ENCODE measurements at regions not wholly inside any gene's neighbourhood (a gene's known extent, or its start where the extent isn't known, plus 50 kb on each side); places are given as distances from the start of the nearest gene placed in this dataset.
"Not testable (repeated sequence)": the region's sequence is repeated elsewhere in the genome, so short reads cannot be mapped to it uniquely, and the experiment has no call there.

DNA sequence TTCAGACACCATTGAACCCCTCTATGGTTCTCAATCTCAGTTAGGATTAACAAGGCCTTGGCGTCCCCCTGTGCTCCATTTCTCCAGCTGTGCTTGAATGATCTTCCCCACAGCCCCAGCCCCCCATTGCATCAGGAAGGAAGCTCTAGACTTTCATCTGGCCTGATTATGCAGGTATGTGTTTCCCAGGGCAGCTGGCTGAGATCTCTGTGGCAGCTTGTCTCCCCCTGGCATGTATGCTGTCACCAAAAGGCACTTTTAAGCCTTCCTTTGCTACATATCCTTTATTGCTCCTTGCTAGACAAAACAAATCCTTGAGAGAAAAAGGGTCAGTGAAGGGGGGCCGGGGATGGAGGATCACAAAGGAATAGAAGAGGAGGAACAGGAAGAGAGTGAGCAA is 1056.0 kb upstream of the SLIT2 start:
- Mint-ChIP-seq H3K36me3 (ENCODE audit: low read depth) (no peaks in the 10 kb centered on the region), H3K4me1 (peaks cover 16% of the 10 kb centered on the region), H3K27me3 (ENCODE audit: low read depth, poor library complexity) (no peaks in the 10 kb centered on the region), H3K4me3 (no peak overlapping the region), H3K27ac (peak overlapping the region; percentile 19), H3K9me3 (no peaks in the 10 kb centered on the region)
- DNase-seq: peak; percentile 4
- TF ChIP-seq, protein P1, sequence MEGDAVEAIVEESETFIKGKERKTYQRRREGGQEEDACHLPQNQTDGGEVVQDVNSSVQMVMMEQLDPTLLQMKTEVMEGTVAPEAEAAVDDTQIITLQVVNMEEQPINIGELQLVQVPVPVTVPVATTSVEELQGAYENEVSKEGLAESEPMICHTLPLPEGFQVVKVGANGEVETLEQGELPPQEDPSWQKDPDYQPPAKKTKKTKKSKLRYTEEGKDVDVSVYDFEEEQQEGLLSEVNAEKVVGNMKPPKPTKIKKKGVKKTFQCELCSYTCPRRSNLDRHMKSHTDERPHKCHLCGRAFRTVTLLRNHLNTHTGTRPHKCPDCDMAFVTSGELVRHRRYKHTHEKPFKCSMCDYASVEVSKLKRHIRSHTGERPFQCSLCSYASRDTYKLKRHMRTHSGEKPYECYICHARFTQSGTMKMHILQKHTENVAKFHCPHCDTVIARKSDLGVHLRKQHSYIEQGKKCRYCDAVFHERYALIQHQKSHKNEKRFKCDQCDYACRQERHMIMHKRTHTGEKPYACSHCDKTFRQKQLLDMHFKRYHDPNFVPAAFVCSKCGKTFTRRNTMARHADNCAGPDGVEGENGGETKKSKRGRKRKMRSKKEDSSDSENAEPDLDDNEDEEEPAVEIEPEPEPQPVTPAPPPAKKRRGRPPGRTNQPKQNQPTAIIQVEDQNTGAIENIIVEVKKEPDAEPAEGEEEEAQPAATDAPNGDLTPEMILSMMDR (IDR thresholded peaks at IDR 0.05): no peak

DNA sequence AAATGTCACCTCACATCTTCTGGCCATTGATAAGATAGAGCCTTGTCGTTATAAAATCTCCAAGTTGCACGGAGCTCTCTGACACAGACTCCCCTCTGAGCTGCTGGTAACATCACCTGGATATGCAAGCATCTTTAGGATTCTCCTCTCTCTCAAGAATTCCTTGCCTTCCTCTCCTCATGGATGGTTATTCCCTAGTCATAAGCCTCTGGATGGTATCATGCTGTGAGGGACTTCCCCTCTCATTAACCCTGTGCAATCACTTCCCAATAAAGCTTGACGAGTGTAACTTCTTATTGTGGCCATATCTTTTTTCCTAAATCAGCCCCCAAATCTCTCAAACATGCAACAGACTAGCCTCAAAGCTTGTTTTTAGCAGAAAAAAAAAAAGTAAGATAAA is 1057.0 kb upstream of the SLIT2 start:
- Mint-ChIP-seq H3K4me1 (peaks cover 16% of the 10 kb centered on the region), H3K27me3 (ENCODE audit: low read depth, poor library complexity) (no peaks in the 10 kb centered on the region), H3K9me3 (no peaks in the 10 kb centered on the region), H3K4me3 (no peak overlapping the region), H3K36me3 (ENCODE audit: low read depth) (no peaks in the 10 kb centered on the region), H3K27ac (no peak overlapping the region)
- TF ChIP-seq, protein P1 (IDR thresholded peaks at IDR 0.05): no peak
- no peak for DNase-seq

DNA sequence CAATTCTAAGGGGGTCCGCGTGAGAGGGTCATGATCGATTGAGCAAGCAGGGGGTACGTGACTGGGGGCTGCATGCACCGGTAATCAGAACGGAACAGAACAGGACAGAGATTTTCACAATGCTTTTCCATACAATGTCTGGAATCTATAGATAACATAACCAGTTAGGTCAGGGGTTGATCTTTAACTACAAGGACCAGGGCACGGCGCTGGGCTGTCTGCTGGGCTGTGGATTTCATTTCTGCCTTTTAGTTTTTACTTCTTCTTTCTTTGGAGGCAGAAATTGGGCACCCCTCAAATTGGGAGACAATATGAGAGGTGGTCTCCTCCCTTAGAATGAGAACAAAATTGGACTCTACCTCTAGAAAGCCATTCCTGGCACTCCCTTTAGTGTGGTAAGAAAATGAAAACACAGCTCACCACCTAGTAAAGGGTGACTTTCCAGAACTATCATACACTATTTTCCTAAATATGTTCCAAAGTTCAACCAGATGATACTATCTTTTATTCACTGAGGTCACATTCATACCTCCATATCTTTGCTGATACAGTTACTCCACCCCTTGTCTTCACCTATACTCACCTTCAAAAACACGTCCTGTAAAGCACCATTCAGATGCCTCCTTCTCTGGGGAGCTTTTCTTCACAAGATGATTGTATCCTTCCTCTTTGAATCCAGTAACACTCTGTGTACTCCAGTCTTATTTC is 1058.3 kb upstream of the SLIT2 start:
- Mint-ChIP-seq H3K4me1 (peaks cover 16% of the 10 kb centered on the region), H3K27ac (no peak overlapping the region), H3K9me3 (no peaks in the 10 kb centered on the region), H3K27me3 (ENCODE audit: low read depth, poor library complexity) (no peaks in the 10 kb centered on the region), H3K4me3 (no peak overlapping the region), H3K36me3 (ENCODE audit: low read depth) (no peaks in the 10 kb centered on the region)
- DNase-seq: no peak
- TF ChIP-seq, protein P1 (IDR thresholded peaks at IDR 0.05): no peak

DNA sequence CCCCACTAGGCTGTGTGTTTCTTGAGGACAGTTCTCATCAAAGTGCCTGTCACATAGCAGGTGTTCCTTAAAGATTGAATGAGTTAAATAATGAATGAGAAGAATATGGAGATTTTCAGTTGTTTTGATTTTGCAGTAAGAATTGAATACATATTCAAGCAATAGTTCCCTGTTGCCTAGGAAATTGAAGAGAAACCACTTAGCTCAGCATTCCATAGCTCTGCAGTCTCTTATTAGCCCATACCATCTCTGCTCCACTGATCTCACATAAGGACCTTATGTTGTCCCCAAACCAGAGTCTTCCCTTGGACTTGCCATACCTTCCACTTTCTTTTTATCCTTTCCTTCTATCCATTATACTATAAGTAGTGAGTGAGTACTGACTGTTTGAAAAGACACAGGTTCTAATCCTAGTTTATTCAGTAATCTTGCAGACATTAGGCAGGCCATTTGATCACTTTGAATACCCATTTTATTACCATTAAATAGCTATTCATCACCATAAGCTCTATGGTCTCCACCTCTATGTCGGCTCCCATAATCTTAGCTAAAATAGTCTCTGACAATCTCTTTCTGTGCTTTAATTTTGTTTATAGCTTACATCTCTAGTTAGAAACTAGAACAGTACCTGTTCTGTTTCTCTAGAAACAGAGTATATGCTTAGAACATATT is 1059.6 kb upstream of the SLIT2 start:
- peaks cover 16% of the 10 kb centered on the region for H3K4me1 Mint-ChIP-seq

DNA sequence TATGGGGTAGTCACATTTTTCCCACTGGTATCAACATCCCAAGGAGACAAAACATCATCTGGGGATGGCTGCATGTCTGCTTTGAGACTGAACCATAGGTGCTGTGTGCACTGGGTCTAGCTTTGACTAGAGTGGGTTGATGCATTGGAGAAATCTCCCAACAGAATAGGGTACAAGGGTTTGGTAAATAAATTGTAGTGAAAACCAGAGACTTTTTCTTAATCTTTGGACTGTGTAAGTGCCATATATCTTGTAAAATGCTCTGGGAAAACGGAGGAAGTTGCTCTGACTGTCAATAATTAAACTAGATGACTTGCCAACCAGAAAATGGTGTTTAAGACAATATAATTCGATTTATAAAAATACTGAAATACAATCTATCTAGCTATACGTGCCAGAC is 1064.0 kb upstream of the SLIT2 start:
- Mint-ChIP-seq H3K36me3 (ENCODE audit: low read depth) (no peaks in the 10 kb centered on the region), H3K4me3 (no peak overlapping the region), H3K27me3 (ENCODE audit: low read depth, poor library complexity) (no peaks in the 10 kb centered on the region), H3K27ac (no peak overlapping the region), H3K9me3 (no peaks in the 10 kb centered on the region), H3K4me1 (no peaks in the 10 kb centered on the region)
- no peak for DNase-seq
- TF ChIP-seq, protein P1 (IDR thresholded peaks at IDR 0.05): no peak

More for the DNA sequence above, 1059.6 kb upstream of the SLIT2 start:
- TF ChIP-seq, protein P1 (IDR thresholded peaks at IDR 0.05): no peak
- Mint-ChIP-seq H3K9me3 (no peaks in the 10 kb centered on the region), H3K4me3 (no peak overlapping the region), H3K36me3 (ENCODE audit: low read depth) (no peaks in the 10 kb centered on the region), H3K27me3 (ENCODE audit: low read depth, poor library complexity) (no peaks in the 10 kb centered on the region), H3K27ac (no peak overlapping the region)
- no peak for DNase-seq

DNA sequence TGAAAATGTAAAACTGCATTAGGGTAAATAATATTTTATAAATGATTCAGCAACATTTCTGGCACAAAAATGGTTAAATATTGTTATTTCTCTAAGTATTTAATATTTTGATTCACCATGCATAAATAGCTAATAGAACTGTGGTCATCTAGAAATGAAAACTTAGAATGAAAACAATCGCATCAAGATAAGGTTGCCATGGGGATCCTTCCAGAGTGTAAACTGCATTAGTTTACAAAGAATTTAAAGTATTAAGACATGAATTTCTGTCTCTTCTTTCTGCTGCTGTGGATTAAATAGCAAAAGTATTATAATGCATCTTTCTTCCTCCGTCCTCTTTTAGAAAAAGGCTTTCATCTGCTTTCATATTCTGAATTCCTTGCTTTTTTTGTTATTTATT is 1064.6 kb upstream of the SLIT2 start:
- H3K4me1 Mint-ChIP-seq: no peaks in the 10 kb centered on the region
- H3K9me3 Mint-ChIP-seq: peaks cover under 1% of the 10 kb centered on the region
- no peak overlapping the region for H3K27ac Mint-ChIP-seq
- H3K4me3 Mint-ChIP-seq: no peak overlapping the region
- no peaks in the 10 kb centered on the region for H3K27me3 Mint-ChIP-seq (ENCODE audit: low read depth, poor library complexity)
- DNase-seq: no peak
- H3K36me3 Mint-ChIP-seq (ENCODE audit: low read depth): no peaks in the 10 kb centered on the region
- TF ChIP-seq, protein P1 (IDR thresholded peaks at IDR 0.05): no peak

DNA sequence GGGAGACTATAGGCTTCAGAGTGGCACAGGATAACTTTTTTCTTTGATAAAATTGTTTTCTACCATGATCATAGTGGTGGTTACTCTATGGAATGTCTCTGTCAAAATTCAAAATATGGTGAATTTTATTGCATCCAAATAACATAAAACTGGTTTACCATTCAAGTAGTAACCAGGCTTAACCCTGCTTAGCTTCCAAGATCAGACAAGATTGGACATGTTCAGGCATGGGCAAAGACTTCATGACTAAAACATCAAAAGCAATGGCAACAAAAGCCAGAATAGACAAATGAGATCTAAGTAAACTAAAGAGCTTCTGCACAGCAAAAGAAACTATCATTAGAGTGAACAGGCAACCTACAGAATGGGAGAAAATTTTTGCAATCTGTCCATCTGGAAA is 1070.1 kb upstream of the SLIT2 start:
- not testable (repeated sequence) for H3K36me3 Mint-ChIP-seq (ENCODE audit: low read depth); H3K4me1 Mint-ChIP-seq; H3K4me3 Mint-ChIP-seq; H3K27ac Mint-ChIP-seq; H3K27me3 Mint-ChIP-seq (ENCODE audit: low read depth, poor library complexity); H3K9me3 Mint-ChIP-seq; DNase-seq
